Breast epithelium (tissue), 4 donors: ENCODE measurements at regions not wholly inside any gene's neighbourhood (a gene's known extent, or its start where the extent isn't known, plus 50 kb on each side); places are given as distances from the start of the nearest gene placed in this dataset.

Source experiments
- DNase-seq, 2 donors: peaks; one replicate each; pipeline ENCODE4 v3.0.0-alpha.2; 2019; ENCODE audit warnings: low spot score in 2 of 2
- H3K27ac ChIP-seq, 2 donors: fragments of 200-600 bp; sonication (generic) in 1 of 2; one replicate each; pipeline ENCODE4 v1.5.1; 2016 to 2019; ENCODE audit warnings: mild to moderate bottlenecking in 1 of 2
- H3K27me3 ChIP-seq, 2 donors: fragments of 200-600 bp; sonication (generic) in 1 of 2; one replicate each; pipeline versions ENCODE4 v1.5.1 to v1.6.0; 2017 to 2019; ENCODE audit warnings: control low read depth in 1 of 2, mild to moderate bottlenecking in 1 of 2
- H3K36me3 ChIP-seq: fragments of 200-600 bp; one replicate; pipeline ENCODE4 v1.5.1; 2019
- H3K4me1 ChIP-seq, 2 donors: fragments of 200-600 bp; sonication (generic); one replicate each; pipeline ENCODE4 v1.5.1; 2016 to 2019; ENCODE audit warnings: control low read depth in 1 of 2
- H3K4me3 ChIP-seq, 3 donors: fragments of 200-600 bp; sonication (generic); 1 replicate in 2 of 3; 2 replicates in 1 of 3; pipeline ENCODE4 v1.5.1; 2016 to 2019; ENCODE audit warnings: mild to moderate bottlenecking in 3 of 3, moderate library complexity in 2 of 3
- H3K9me3 ChIP-seq, 2 donors: fragments of 200-600 bp; sonication (generic) in 1 of 2; one replicate each; pipeline ENCODE4 v1.5.1; 2016 to 2019; ENCODE audit warnings: control low read depth in 1 of 2
- POLR2A ChIP-seq: fragments of 450-650 bp; IDR thresholded peaks from one replicate; pipeline ENCODE4 v1.6.1; 2016; ENCODE audit warnings: antibody characterized with exemption, mild to moderate bottlenecking, moderate library complexity
- POLR2AphosphoS5 ChIP-seq, 3 donors: sonication (generic); formaldehyde crosslinking; IDR thresholded peaks; one replicate each; pipeline ENCODE4 v1.6.1; 2017; ENCODE audit warnings: antibody characterized with exemption in 3 of 3
- intact Hi-C: fragments of 100-400 bp; cut with DNase I; formaldehyde crosslinking; loops from one replicate; pipeline ENCODE4 v1.15.1; 2023; ENCODE audit warnings: low total_unique reads
- TF ChIP-seq, protein P1 (sequence below), 3 donors: fragments of 450-650 bp; IDR thresholded peaks; one replicate each; pipeline ENCODE4 v1.5.1; 2016 to 2017; ENCODE audit warnings: antibody characterized with exemption in 3 of 3, mild to moderate bottlenecking in 3 of 3, moderate library complexity in 3 of 3

DNA sequence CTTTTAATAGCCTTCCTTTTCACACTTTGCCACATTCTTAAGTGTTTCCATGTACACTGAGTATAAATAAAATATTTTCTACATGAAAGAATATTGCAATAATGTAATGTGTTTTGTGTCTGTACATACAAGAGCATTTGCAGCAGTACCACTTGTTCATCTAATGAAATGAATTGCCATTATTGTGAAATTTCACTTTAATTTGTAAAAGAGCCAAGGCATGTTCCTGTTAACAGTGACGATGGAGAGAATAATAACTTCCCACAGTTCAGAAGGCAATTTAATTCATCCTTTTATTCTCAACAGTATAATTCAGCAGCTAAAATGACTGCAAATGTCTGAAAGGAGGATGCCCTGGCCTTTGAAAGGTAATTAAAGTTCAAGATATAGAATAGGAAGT, 853.9 kb downstream of the LRRTM4 start:
- H3K4me1 ChIP-seq = no peaks in the 10 kb centered on the region

DNA sequence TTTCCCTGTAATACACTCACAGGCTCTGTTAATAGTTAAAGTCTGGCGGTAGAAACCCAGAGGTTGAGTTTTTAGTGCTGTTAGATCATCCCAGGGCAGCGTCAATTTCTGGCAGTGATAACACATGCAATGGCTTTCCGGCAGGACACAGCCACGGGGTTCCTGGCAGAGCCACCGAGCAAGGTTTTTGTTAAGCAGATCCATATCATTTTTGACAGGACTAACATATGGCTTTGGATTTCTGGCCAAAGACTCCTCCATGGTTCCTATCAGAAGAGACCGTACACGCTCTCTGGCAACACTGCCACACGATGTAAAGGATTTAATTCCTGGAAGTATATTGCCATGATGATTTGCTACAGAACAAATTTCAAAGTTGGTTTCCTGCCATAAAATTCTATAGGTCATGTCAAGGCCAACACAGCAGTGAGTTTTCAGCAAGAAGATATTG, 854.3 kb downstream of the LRRTM4 start:
- TF ChIP-seq POLR2AphosphoS5 (IDR thresholded peaks at IDR 0.05) (no peak), POLR2A (no peak)
- TF ChIP-seq, protein P1, sequence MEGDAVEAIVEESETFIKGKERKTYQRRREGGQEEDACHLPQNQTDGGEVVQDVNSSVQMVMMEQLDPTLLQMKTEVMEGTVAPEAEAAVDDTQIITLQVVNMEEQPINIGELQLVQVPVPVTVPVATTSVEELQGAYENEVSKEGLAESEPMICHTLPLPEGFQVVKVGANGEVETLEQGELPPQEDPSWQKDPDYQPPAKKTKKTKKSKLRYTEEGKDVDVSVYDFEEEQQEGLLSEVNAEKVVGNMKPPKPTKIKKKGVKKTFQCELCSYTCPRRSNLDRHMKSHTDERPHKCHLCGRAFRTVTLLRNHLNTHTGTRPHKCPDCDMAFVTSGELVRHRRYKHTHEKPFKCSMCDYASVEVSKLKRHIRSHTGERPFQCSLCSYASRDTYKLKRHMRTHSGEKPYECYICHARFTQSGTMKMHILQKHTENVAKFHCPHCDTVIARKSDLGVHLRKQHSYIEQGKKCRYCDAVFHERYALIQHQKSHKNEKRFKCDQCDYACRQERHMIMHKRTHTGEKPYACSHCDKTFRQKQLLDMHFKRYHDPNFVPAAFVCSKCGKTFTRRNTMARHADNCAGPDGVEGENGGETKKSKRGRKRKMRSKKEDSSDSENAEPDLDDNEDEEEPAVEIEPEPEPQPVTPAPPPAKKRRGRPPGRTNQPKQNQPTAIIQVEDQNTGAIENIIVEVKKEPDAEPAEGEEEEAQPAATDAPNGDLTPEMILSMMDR (IDR thresholded peaks at IDR 0.05) = no peak
- no peaks in the 10 kb centered on the region for H3K4me1 ChIP-seq
- no peak for DNase-seq
- H3K27me3 ChIP-seq = no peaks in the 10 kb centered on the region
- no peak overlapping the region for H3K4me3 ChIP-seq
- intact Hi-C loops = loop anchor here (2.0 kb wide), 1 partner anchor 49 kb away; no protein-coding TSS in a partner anchor
- H3K27ac ChIP-seq = no peak overlapping the region
- H3K36me3 ChIP-seq = no peaks in the 10 kb centered on the region
- no peaks in the 10 kb centered on the region for H3K9me3 ChIP-seq

More for the DNA sequence above, 853.9 kb downstream of the LRRTM4 start:
- Histone ChIP-seq H3K4me3 (no peak overlapping the region), H3K27me3 (no peaks in the 10 kb centered on the region), H3K36me3 (no peaks in the 10 kb centered on the region), H3K27ac (no peak overlapping the region), H3K9me3 (no peaks in the 10 kb centered on the region)
- intact Hi-C loops = loop anchor here (2.0 kb wide), 1 partner anchor 49 kb away; no protein-coding TSS in a partner anchor
- TF ChIP-seq, protein P1 (IDR thresholded peaks at IDR 0.05) = no peak
- no peak for TF ChIP-seq POLR2AphosphoS5 (IDR thresholded peaks at IDR 0.05)
- TF ChIP-seq POLR2A = no peak
- DNase-seq = no peak

DNA sequence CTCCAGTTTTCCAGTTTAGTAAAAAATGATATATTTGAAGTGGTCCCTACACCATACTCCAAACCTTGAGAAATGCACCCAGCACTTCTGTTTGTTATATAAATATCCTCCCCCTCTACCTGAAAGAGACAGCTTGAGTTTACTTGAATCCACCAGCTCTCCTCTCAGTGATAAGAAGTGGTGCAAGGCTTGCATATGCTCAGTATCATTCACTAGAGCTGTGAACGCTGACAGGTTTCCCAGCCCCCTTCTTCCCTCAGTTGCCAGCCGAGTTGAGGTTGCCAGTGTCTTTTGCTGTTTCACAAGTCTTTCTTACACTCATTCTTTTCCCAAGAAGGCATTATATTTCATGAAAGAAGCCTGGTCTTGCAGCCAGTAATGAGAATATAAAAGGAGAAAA, 880.0 kb downstream of the LRRTM4 start:
- DNase-seq = no peak
- no peaks in the 10 kb centered on the region for H3K36me3 ChIP-seq
- TF ChIP-seq, protein P1 (IDR thresholded peaks at IDR 0.05) = no peak
- TF ChIP-seq POLR2AphosphoS5 (IDR thresholded peaks at IDR 0.05) (no peak), POLR2A (no peak)

DNA sequence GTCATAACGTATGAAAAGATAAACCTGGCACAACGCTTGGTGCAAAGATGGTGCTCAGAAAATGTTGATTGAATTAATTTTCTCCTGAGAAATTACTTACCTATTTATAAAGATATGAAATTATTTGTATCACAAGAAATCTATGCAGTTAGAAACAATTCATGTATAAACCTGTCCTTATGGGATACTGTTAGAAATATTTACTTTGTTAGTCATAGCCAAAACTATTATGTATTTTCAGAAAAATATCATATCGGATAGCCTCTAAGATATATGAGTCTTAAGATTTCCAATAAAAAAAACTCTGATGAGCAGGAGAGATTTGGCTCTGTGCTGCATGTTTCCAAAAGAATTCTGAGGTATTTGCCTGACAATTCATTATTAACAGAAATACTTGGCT, 880.7 kb downstream of the LRRTM4 start:
- H3K27ac ChIP-seq = peak overlapping the region in 1 of 2 donors; percentile 46
- DNase-seq = no peak
- intact Hi-C loops = no loop called here
- H3K9me3 ChIP-seq = peaks cover 0 to 10% of the 10 kb centered on the region in 2 donors
- H3K4me1 ChIP-seq = no peaks in the 10 kb centered on the region
- no peak overlapping the region for H3K4me3 ChIP-seq
- no peaks in the 10 kb centered on the region for H3K27me3 ChIP-seq
- TF ChIP-seq POLR2AphosphoS5 (IDR thresholded peaks at IDR 0.05) (no peak), POLR2A (no peak)
- TF ChIP-seq, protein P1 (IDR thresholded peaks at IDR 0.05) = no peak
- no peaks in the 10 kb centered on the region for H3K36me3 ChIP-seq

More for the DNA sequence above, 880.0 kb downstream of the LRRTM4 start:
- Histone ChIP-seq H3K27ac (no peak overlapping the region), H3K9me3 (peaks cover 0 to 10% of the 10 kb centered on the region in 2 donors), H3K27me3 (no peaks in the 10 kb centered on the region), H3K4me3 (no peak overlapping the region), H3K4me1 (no peaks in the 10 kb centered on the region)
- intact Hi-C loops = no loop called here

DNA sequence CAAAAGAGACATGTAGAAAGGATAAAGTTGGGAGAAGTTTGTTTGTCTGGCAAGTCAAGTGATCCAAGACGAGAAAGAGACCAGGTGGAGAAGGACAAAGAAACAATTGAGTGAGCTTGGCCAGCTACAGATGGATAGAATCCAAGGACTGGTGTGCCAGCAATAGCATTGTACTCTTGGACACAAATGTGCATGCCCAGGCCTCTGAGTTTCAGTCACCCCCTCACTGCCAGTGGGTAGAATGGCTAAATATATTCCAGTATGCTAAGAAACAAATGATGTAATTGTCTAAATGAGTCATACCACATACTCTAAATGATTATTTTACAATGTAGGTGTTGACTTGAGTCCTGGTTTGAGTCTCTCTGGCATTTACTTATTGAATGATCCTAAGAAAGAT, 881.3 kb downstream of the LRRTM4 start:
- DNase-seq = peak in 1 of 2 donors; percentile 78
- H3K4me1 ChIP-seq = no peaks in the 10 kb centered on the region
- no peaks in the 10 kb centered on the region for H3K36me3 ChIP-seq
- no peak overlapping the region for H3K4me3 ChIP-seq
- peak in 1 of 3 donors; percentile 36 for TF ChIP-seq POLR2AphosphoS5 (IDR thresholded peaks at IDR 0.05)
- TF ChIP-seq, protein P1 (IDR thresholded peaks at IDR 0.05) = no peak
- intact Hi-C loops = no loop called here
- H3K27ac ChIP-seq = peak overlapping the region in 1 of 2 donors; percentile 46
- H3K9me3 ChIP-seq = peaks cover 0 to 10% of the 10 kb centered on the region in 2 donors
- H3K27me3 ChIP-seq = no peaks in the 10 kb centered on the region
